T-cell (primary cell): ENCODE measurements at regions not wholly inside any gene's neighbourhood (a gene's known extent, or its start where the extent isn't known, plus 50 kb on each side); places are given as distances from the start of the nearest gene placed in this dataset.

ENCODE experiments used
- ATAC-seq, 4 experiments: fragments of 200-7000 bp in 3 of 4; fragments of 150-1000 bp in 1 of 4; cut with Tn5 transposase; replicated peaks in 1 of 4; 1 replicate in 3 of 4; 2 replicates in 1 of 4; pipeline ENCODE4 v1.10.0; 2021; ENCODE audit warnings: moderate library complexity in 3 of 4, mild to moderate bottlenecking in 2 of 4, moderate number of reproducible peaks in 1 of 4
- CTCF ChIA-PET, 2 donors: fragments of 300-600 bp; sonication (Branson Sonifier 250); formaldehyde crosslinking; loops; one replicate each; lab custom pipeline; 2022; ENCODE audit warnings: antibody characterized with exemption in 2 of 2; lab: Charles Lee
- POLR2A ChIA-PET, 2 donors: fragments of 300-600 bp; sonication (Branson Sonifier 250); formaldehyde crosslinking; loops; one replicate each; lab custom pipeline; 2022; ENCODE audit warnings: antibody characterized with exemption in 2 of 2; lab: Charles Lee
- DNase-seq, 35 experiments: peaks; one replicate each; pipeline versions ENCODE4 v3.0.0 to v3.0.0-alpha.2; 2013 to 2023
- H3K27ac ChIP-seq: one replicate; pipeline ENCODE4 v1.5.1; 2013; ENCODE audit warnings: low read length
- H3K27me3 ChIP-seq, 2 experiments: replicated peaks in 1 of 2; 1 replicate in 1 of 2; 2 replicates in 1 of 2; pipeline versions ENCODE4 v1.6.1 to v1.7.0; 2013; ENCODE audit warnings: low read length in 1 of 2, mixed read lengths in 1 of 2; ENCODE audit not compliant: control insufficient read depth in 2 of 2, insufficient read depth in 2 of 2; ENCODE audit errors: extremely low read depth in 1 of 2
- H3K36me3 ChIP-seq, 2 donors: 1 replicate in 1 of 2; 2 replicates in 1 of 2; pipeline versions ENCODE4 v1.6.1 to v1.7.0; 2013; ENCODE audit warnings: low read length in 1 of 2; ENCODE audit not compliant: control insufficient read depth in 2 of 2, insufficient read depth in 1 of 2; ENCODE audit errors: extremely low read depth in 1 of 2
- H3K4me1 ChIP-seq, 2 experiments: 1 replicate in 1 of 2; 2 replicates in 1 of 2; pipeline versions ENCODE4 v1.6.1 to v1.7.0; 2013; ENCODE audit warnings: low read length in 2 of 2, mixed read lengths in 1 of 2; ENCODE audit not compliant: insufficient read depth in 2 of 2, control insufficient read depth in 1 of 2; ENCODE audit errors: extremely low read depth in 1 of 2
- H3K4me3 ChIP-seq, 2 donors: 1 replicate in 1 of 2; 2 replicates in 1 of 2; pipeline versions ENCODE4 v1.5.1 to v1.7.0; 2013; ENCODE audit warnings: mild to moderate bottlenecking in 2 of 2, low read length in 1 of 2, moderate library complexity in 1 of 2; ENCODE audit not compliant: control insufficient read depth in 1 of 2; ENCODE audit errors: extremely low read depth in 1 of 2
- H3K9me3 ChIP-seq: 2 replicates; pipeline ENCODE4 v1.7.0; 2013
- H3K27ac Mint-ChIP-seq, 2 donors: one replicate each; pipeline ENCODE4 v1.8.0; 2020 to 2021; ENCODE audit warnings: mild to moderate bottlenecking in 2 of 2, mixed read lengths in 2 of 2
- H3K27me3 Mint-ChIP-seq, 2 donors: one replicate each; pipeline ENCODE4 v1.8.0; 2021 to 2022; ENCODE audit warnings: mixed read lengths in 2 of 2
- H3K36me3 Mint-ChIP-seq: one replicate; pipeline ENCODE4 v1.8.0; 2021; ENCODE audit warnings: mixed read lengths
- H3K4me1 Mint-ChIP-seq, 3 donors: one replicate each; pipeline ENCODE4 v1.8.0; 2020 to 2022; ENCODE audit warnings: mixed read lengths in 3 of 3, mild to moderate bottlenecking in 1 of 3
- H3K4me3 Mint-ChIP-seq, 3 donors: one replicate each; pipeline ENCODE4 v1.8.0; 2020 to 2022; ENCODE audit warnings: mild to moderate bottlenecking in 3 of 3, mixed read lengths in 3 of 3, moderate library complexity in 3 of 3
- H3K9me3 Mint-ChIP-seq, 3 donors: one replicate each; pipeline ENCODE4 v1.8.0; 2020 to 2022; ENCODE audit warnings: mixed read lengths in 3 of 3
- WGBS: methylation state at CpG from one replicate; pipeline ENCODE4 v1.1.5; 2013; ENCODE audit warnings: missing lambda C conversion rate; ENCODE audit not compliant: insufficient coverage; 5-methylcytosine and 5-hydroxymethylcytosine counted together

GRCh38 chr3:159825216-159825854 is 163.3 kb upstream of the IL12A start:
- Mint-ChIP-seq H3K4me3 (no peak overlapping the region), H3K27me3 (peaks cover 10 to 13% of the 10 kb centered on the region in 2 donors), H3K27ac (no peak overlapping the region), H3K9me3 (no peaks in the 10 kb centered on the region), H3K4me1 (no peaks in the 10 kb centered on the region), H3K36me3 (no peaks in the 10 kb centered on the region)
- Histone ChIP-seq H3K4me3 (no peak overlapping the region), H3K4me1 (no peaks in the 10 kb centered on the region), H3K9me3 (no peaks in the 10 kb centered on the region), H3K27ac (no peak overlapping the region), H3K27me3 (no peaks in the 10 kb centered on the region), H3K36me3 (no peaks in the 10 kb centered on the region)
- DNase-seq, result no peak
- CTCF ChIA-PET, result interaction anchor here in 1 of 2 donors (0.7 kb wide), 1 partner anchor 532 kb away, joined by 4 read pairs; no protein-coding TSS in a partner anchor
- POLR2A ChIA-PET, result no interaction called here
- WGBS, result 33% methylated on average over 1 of the region's 5 CpGs
- no peak for ATAC-seq

- H3K36me3 ChIP-seq, result no peaks in the 10 kb centered on the region
- no CpG with 5 or more reads among the region's 5 CpGs for whole genome bisulfite sequencing
- no peaks in the 10 kb centered on the region for H3K27me3 Mint-ChIP-seq
- H3K9me3 Mint-ChIP-seq, result no peaks in the 10 kb centered on the region
- ChIA-PET POLR2A (no interaction called here), CTCF (interaction anchor here (0.8 to 1.6 kb wide), 4 partner anchors 9 to 584 kb away, joined by 3 to 8 read pairs (median 4); partner anchors contain the start of gene SCHIP1 (in 1 of the 2))
- H3K4me3 Mint-ChIP-seq, result no peak overlapping the region
- H3K27ac ChIP-seq, result no peak overlapping the region
- H3K36me3 Mint-ChIP-seq, result no peaks in the 10 kb centered on the region
- H3K27me3 ChIP-seq, result no peaks in the 10 kb centered on the region
- no peaks in the 10 kb centered on the region for H3K9me3 ChIP-seq
- H3K4me1 Mint-ChIP-seq, result no peaks in the 10 kb centered on the region
- no peak overlapping the region for H3K27ac Mint-ChIP-seq
- peak in 1 of 35 experiments; percentile 9 for DNase-seq
- no peak overlapping the region for H3K4me3 ChIP-seq
- no peaks in the 10 kb centered on the region for H3K4me1 ChIP-seq
- no peak for ATAC-seq
These were observed 160.1 kb upstream of the IL12A start for GRCh38 chr3:159828542-159828943.

- no peaks in the 10 kb centered on the region for H3K4me1 Mint-ChIP-seq
- ChIA-PET POLR2A (no interaction called here), CTCF (interaction anchor here in 1 of 2 donors (0.8 to 1.4 kb wide), 2 partner anchors 10 to 19 kb away, joined by 4 to 8 read pairs; partner anchors contain the start of gene SCHIP1)
- H3K27ac ChIP-seq, result no peak overlapping the region
- H3K9me3 ChIP-seq, result no peaks in the 10 kb centered on the region
- H3K27me3 ChIP-seq, result no peaks in the 10 kb centered on the region
- ATAC-seq, result no peak
- no peak for DNase-seq
- no peak overlapping the region for H3K27ac Mint-ChIP-seq
- no peaks in the 10 kb centered on the region for H3K27me3 Mint-ChIP-seq
- H3K4me3 Mint-ChIP-seq, result no peak overlapping the region
- no peaks in the 10 kb centered on the region for H3K4me1 ChIP-seq
- no peak overlapping the region for H3K4me3 ChIP-seq
- no peaks in the 10 kb centered on the region for H3K9me3 Mint-ChIP-seq
- no peaks in the 10 kb centered on the region for H3K36me3 ChIP-seq
- no CpG with 5 or more reads among the region's 4 CpGs for WGBS
- no peaks in the 10 kb centered on the region for H3K36me3 Mint-ChIP-seq
These were observed 159.6 kb upstream of the IL12A start for GRCh38 chr3:159829056-159829455.

GRCh38 chr3:159829539-159830227 is 159.0 kb upstream of the IL12A start:
- H3K27me3 Mint-ChIP-seq, result no peaks in the 10 kb centered on the region
- ChIA-PET CTCF (no interaction called here), POLR2A (no interaction called here)
- no peak overlapping the region for H3K27ac Mint-ChIP-seq
- no peak overlapping the region for H3K4me3 ChIP-seq
- DNase-seq (no peak), ATAC-seq (no peak)
- no peaks in the 10 kb centered on the region for H3K36me3 ChIP-seq
- H3K9me3 ChIP-seq, result no peaks in the 10 kb centered on the region
- no peaks in the 10 kb centered on the region for H3K4me1 ChIP-seq
- WGBS, result no CpG with 5 or more reads among the region's 7 CpGs
- no peak overlapping the region for H3K27ac ChIP-seq
- no peaks in the 10 kb centered on the region for H3K9me3 Mint-ChIP-seq
- no peaks in the 10 kb centered on the region for H3K4me1 Mint-ChIP-seq
- H3K27me3 ChIP-seq, result no peaks in the 10 kb centered on the region
- H3K4me3 Mint-ChIP-seq, result no peak overlapping the region
- H3K36me3 Mint-ChIP-seq, result no peaks in the 10 kb centered on the region

GRCh38 chr3:159830523-159831154 is 158.0 kb upstream of the IL12A start:
- H3K27ac Mint-ChIP-seq, result no peak overlapping the region
- Histone ChIP-seq H3K4me1 (no peaks in the 10 kb centered on the region), H3K4me3 (no peak overlapping the region), H3K27me3 (no peaks in the 10 kb centered on the region), H3K36me3 (no peaks in the 10 kb centered on the region), H3K9me3 (no peaks in the 10 kb centered on the region), H3K27ac (no peak overlapping the region)
- no peaks in the 10 kb centered on the region for H3K36me3 Mint-ChIP-seq
- POLR2A ChIA-PET, result no interaction called here
- no peaks in the 10 kb centered on the region for H3K27me3 Mint-ChIP-seq
- no peak for DNase-seq
- WGBS, result no CpG with 5 or more reads among the region's 1 CpG
- ATAC-seq, result no peak
- H3K4me3 Mint-ChIP-seq, result no peak overlapping the region
- H3K9me3 Mint-ChIP-seq, result no peaks in the 10 kb centered on the region
- CTCF ChIA-PET, result no interaction called here
- no peaks in the 10 kb centered on the region for H3K4me1 Mint-ChIP-seq

GRCh38 chr3:159831466-159831865 is 157.2 kb upstream of the IL12A start:
- Histone ChIP-seq H3K27me3 (no peaks in the 10 kb centered on the region), H3K36me3 (no peaks in the 10 kb centered on the region), H3K4me1 (no peaks in the 10 kb centered on the region), H3K9me3 (no peaks in the 10 kb centered on the region), H3K4me3 (no peak overlapping the region), H3K27ac (no peak overlapping the region)
- Mint-ChIP-seq H3K4me1 (no peaks in the 10 kb centered on the region), H3K36me3 (no peaks in the 10 kb centered on the region), H3K4me3 (no peak overlapping the region), H3K9me3 (no peaks in the 10 kb centered on the region), H3K27ac (no peak overlapping the region), H3K27me3 (no peaks in the 10 kb centered on the region)
- ChIA-PET CTCF (no interaction called here), POLR2A (no interaction called here)
- ATAC-seq, result no peak
- DNase-seq, result no peak
- WGBS, result no CpG with 5 or more reads among the region's 2 CpGs
